Kidney glomerular epithelial cell (primary cell): ENCODE measurements at regions not wholly inside any gene's neighbourhood (a gene's known extent, or its start where the extent isn't known, plus 50 kb on each side); places are given as distances from the start of the nearest gene placed in this dataset.

ENCODE experiments used
- DNase-seq: peaks from one replicate; lab custom pipeline; 2025; lab: John Stamatoyannopoulos, UW

DNA sequence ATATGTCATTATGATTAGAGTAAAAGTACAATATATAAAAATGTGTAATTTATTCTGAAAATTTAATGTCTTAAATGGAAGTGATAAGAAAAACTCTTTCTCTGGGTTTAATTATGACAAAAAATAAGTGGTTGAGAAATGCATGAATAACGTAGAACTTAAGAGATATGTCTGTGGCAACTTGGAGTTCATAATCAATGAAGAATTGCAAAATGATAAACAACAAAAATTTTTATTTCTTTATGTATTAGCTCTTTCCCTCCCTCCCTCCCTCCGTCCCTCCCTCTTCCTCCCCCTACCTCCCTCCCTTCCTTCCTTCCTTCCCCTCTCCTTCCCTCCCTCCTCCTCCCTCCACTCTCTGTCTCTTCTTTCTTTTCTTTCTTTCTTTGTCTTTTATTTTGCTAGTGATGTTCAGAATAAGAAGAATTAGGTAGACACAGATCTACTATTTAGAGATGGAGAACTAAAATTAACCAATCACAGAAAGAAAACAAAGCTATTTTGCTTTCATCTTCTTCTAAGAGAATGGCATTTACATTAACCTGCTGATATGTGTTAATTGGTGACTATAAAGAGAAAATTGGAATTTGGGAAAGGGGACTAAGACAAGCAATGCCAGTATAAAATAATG is 96.3 kb upstream of the PDC start:
- DNase-seq = no peak

DNA sequence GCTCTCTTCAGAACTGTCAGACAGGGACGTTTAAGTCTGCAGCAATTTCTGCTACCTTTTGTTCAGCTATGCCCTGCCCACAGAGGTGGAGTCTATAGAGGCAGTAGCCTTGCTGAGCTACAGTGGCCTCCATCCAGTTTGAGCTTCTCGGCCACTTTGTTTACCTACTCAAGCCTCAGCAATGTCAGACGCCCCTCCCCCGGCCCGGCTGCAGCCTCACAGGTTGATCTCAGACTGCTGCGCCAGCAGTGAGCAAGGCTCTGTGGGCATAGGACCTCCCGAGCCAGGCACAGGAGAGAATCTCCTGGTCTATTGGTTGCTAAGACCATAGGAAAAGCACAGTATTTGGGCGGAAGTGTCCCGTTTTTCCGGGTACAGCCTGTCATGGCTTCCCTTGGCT is 89.9 kb upstream of the PDC start:
- no peak for DNase-seq

GRCh38 chr1:186541003-186541402 is 80.1 kb upstream of the PDC start:
- DNase-seq = no peak

DNA sequence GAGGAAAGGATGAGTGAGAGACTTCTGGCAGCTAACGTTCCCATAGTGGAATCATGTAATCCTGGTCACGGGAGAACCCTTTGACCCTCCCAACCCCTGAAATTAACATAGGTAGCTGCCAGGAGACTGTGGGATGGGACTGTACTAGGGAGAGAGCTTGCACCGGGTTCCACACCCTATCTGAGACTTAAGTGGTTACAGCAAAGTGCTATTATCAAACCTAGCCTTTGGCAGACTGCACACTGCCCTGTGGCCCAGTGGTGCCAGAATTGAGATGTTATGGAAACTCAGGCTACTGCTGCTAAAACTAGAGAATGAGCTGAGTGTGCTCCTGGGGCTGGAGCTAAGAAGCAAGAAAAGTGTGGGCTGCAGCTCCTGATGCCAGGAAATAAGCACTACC is 79.6 kb upstream of the PDC start:
- no peak for DNase-seq

DNA sequence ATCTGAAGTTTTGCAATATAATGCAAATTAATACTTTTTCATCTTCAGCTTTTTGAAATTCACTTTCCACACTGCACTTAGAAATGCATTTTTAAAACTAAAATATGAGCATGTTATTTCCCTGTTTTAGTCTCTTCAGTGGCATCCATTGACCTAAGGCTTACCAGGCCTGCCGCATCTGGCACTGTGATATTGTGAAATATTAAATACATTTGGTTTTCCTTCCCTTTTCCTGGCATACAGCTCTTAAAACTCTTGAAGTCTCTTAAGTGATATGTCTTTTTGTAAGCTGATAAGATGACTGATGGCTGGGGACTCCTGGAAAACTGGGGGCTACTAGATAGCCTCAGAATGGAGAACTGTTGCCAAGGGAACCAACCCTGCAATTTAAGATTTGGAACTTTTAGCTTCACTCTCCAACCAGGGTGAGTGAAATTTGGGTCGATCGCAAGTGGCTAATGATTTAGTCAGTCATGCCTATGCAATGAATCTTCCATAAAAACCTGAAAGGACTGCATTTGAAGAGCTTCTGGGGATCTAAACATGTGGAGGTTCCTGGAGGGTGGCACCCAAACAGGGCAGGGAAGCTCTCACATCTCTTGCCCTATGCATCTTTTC is 75.5 kb upstream of the PDC start:
- DNase-seq = no peak

GRCh38 chr1:186535388-186536133 is 74.6 kb upstream of the PDC start:
- DNase-seq = peak; percentile 77

DNA sequence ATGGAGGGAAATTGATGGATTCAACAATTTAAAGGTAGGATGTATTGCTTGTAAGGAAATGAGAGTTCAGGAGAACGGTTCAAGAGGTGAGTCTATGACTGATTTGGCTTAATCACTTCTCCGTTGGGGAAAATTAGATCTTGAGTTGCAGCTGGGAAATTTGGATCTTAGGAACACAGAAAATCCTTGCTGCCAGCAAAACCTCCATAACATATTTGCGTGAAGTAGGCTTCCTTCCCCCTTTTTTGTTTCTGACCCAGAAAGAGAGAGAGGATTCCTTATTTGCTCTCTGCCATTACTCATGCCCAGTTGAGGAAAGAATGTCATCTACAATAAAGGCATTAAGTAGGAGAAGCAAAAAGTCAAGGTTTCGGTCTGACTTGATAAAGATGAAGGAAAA is 73.5 kb upstream of the PDC start:
- DNase-seq = no peak

DNA sequence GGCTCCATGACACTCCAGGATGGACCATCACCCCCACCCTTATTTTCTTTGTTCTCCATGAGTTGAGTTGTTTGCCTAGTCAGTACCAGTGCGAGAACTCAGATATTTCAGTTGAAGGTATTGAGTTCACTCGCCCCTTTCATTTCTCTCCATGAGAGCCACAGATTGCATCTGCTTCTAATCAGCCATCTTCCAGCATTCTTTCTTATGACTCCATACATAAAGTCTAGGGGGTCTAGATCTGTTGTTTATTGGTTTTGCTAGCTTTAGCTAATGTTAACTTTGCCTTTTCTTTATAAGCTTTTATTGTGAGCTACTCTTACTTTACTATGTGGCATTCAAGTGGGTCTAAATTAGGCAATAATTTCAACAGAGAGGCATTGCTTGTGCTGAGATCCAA is 71.6 kb upstream of the PDC start:
- DNase-seq = no peak

DNA sequence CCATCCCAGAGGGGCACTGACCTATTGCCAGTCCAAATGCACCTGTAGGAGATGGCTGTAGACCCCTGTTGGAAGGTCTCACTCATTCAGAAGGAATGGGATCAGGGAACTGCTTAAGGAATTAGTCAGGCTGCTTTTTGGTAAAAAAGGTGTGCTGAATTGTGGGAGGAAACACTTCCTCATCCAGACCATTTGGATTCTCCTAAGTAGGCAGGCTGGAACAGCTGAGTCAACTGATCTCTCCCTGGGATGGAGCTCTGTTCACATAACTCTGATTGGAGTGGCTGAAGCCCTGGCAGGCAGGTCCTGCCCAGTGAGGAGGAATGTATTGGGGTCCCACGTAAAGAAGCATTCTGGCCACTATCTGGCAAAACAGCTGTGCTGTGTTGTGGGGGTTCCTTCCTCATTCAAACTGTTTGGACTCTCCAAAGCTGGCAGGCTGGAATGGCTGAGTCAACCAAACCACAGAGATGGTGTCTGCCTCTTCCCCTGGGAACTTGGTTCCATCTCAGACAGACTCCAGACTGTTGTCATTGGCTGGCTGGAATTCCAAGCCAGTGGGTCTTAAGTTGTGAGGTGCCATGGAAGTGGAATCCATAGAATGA is 70.7 kb upstream of the PDC start:
- DNase-seq = no peak

DNA sequence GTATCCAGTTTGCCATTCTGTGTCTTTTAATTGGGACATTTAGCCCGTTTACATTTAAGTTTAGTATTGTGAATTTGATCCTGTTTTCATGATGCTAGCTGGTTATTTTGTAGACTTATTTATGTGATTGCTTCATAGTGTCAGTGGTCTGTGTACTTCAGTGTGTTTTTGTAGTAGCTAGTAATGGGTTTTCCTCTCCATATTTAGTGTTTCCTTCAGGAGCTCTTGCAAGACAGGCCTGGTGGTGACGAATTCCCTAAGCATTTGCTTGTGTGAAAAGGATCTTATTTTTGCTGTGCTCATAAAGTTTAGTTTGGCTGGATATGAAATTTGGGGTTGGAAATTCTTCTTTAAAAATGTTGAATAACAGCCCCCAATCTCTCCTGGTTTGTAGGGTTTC is 69.2 kb upstream of the PDC start:
- no peak for DNase-seq

GRCh38 chr1:186519982-186520381 is 59.1 kb upstream of the PDC start:
- no peak for DNase-seq

DNA sequence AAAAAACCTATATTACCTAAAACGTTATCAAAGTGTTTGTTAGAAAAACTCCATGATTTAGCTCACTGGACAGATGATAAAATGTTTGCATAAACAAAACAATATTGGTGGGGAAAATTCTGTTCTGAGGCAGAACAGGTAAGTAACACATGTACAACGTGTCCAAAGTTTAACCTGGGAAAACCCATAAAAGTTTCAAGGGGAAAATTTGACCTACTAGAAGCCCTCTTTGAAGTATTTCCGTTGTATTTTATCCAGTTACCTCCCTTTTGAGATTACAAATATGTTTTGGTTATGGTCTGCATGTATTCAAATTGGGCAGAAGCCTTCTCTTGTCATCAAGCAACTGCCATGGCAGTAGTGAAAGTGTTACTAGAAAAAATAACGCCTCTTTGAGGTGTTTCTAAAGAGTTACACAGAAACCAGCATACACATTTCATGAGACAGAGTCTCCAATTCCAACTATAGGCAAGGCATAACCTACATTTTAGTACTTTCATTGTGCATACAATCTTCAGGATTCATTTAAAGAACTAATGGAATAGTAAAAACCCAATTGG is 58.0 kb upstream of the PDC start:
- DNase-seq = no peak

GRCh38 chr1:186518395-186518794 is 57.5 kb upstream of the PDC start:
- peak; percentile 34 for DNase-seq

GRCh38 chr1:186514367-186514766 is 53.5 kb upstream of the PDC start:
- no peak for DNase-seq

DNA sequence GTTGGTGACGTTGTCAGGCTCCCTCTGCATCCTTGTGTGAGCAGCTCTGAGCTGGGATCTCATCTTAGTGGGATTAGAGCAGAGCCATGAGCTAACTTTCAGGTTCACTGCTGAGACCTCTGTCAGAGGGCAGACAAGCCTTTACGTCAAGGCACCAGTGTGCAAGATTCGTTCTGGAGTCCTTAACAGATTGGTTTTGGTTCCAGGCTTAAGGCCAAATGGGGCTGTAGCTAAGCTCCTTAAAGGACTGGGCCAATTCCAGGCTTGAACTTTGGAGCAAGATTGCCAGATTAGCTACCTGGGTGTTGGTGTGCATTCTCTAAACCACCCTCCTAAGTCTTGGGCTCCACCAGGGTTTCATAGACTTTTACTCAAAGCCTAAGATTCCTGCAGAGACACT is 52.6 kb upstream of the PDC start:
- no peak for DNase-seq

DNA sequence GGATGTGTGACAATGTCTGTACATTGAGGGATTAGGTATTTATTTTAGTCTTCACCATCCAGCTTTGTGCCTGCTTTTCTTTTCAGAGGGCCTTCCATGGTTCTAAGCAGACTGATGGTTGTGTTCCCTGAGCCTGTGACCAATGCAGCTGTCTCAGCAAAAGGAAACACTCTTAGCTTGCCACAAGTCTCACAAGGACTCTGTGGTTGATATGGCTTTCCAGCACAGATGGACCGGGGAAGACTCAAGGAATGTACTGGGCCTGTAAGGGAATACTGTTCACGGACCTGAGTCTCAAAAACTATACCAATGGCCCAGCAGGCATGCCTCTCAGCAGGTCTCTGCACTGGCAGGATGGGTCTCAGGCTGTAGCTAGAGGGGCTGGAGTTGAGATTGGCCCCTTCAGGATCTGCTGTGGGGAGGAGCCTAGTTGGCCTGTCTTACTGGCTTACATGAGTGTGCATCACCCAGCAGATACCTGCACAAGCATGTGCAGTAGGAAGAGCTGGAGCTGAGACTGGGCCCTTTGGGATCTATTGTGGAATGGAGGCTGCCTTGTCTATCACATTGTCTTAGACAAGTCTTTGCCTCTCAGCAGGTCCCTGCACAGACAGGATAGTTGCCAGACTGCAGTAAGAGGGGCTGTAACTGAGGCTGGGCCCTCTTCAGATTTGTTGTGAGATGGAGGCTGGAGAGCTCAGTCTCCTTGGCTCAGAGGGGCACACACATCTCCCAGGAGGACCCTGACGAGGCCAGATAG is 52.0 kb upstream of the PDC start:
- no peak for DNase-seq

GRCh38 chr1:186511761-186512637 is 51.1 kb upstream of the PDC start:
- no peak for DNase-seq
